ENCODE measurements at regions not wholly inside any gene's neighbourhood (a gene's known extent, or its start where the extent isn't known, plus 50 kb on each side); places are given as distances from the start of the nearest gene placed in this dataset.

DNA sequence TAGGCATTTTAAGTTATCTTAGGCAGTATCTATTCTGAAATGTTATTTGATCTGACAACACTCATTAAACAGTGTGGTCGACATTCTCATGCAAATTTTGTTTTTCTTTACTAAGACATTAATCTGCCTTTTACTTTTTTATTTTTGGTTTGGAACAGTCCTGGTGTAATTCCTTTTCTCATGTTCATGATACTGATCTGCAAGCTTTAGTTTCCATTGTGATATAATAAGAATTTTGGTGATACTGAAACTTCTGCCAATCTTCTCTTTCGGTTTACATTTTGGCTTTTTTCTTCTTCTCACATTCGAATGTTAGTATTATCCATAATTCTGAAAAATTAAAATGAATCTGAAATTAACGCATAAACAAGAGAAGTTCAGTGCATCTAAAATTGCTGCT is 281.9 kb upstream of the MTPN start:
- TF ChIP-seq, protein P1, sequence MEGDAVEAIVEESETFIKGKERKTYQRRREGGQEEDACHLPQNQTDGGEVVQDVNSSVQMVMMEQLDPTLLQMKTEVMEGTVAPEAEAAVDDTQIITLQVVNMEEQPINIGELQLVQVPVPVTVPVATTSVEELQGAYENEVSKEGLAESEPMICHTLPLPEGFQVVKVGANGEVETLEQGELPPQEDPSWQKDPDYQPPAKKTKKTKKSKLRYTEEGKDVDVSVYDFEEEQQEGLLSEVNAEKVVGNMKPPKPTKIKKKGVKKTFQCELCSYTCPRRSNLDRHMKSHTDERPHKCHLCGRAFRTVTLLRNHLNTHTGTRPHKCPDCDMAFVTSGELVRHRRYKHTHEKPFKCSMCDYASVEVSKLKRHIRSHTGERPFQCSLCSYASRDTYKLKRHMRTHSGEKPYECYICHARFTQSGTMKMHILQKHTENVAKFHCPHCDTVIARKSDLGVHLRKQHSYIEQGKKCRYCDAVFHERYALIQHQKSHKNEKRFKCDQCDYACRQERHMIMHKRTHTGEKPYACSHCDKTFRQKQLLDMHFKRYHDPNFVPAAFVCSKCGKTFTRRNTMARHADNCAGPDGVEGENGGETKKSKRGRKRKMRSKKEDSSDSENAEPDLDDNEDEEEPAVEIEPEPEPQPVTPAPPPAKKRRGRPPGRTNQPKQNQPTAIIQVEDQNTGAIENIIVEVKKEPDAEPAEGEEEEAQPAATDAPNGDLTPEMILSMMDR (conservative IDR thresholded peaks at IDR 0.05; ENCODE audit: low read length) = no peak
- no peak for TF ChIP-seq EZH2phosphoT487 (IDR thresholded peaks at IDR 0.05; ENCODE audit: borderline replicate concordance)

Measured in Loucy (cell line).